RPMI8226 (cell line): ENCODE measurements at regions not wholly inside any gene's neighbourhood (a gene's known extent, or its start where the extent isn't known, plus 50 kb on each side); places are given as distances from the start of the nearest gene placed in this dataset.
"Not testable (repeated sequence)": the region's sequence is repeated elsewhere in the genome, so short reads cannot be mapped to it uniquely, and the experiment has no call there.

Source experiments
- DNase-seq: peaks from one replicate; pipeline ENCODE4 v3.0.0-alpha.2; 2015

- no peak for DNase-seq
These were observed 65.1 kb downstream of the SPRY4 start for GRCh38 chr5:142259758-142260157.

DNA sequence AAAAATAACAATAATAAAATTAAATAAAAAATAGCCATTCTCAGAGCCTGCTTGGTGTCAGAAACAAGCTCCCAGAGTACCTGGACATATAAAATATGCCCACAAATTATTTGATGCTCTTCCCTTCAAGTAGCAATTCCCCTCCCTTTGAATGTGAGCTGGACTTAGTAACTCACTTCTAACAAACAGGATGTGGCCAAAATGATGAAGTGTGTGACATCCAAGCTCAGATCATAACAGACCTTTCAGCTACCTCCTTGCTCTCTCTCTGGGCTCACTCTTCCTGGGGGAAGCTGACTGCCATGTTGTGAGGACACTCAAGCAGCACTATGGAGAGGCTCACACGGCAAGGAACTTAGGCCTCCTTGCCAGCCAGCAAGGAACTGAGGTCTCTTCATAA lies 69.0 kb downstream of the SPRY4 start:
- DNase-seq, result no peak

DNA sequence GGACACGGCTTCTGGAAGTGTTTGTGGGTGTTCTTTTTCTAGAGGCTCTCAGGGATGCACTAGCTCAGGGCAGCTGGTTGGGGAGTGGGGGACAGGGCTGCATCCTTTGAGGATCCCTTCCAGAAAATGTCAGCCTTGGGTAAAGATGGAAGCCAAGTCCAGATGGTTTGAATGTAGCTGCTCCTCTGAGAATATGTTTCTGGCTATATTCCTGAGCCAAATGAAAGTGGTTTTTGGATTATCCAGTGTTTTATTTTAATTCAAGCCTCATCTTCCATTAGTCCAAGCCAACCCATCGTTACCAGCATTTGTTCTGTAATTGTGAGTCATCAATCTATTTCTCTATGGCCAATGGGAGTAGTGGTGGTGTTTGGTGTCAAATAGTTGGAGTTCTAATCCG lies 70.4 kb downstream of the SPRY4 start:
- DNase-seq, result no peak

DNA sequence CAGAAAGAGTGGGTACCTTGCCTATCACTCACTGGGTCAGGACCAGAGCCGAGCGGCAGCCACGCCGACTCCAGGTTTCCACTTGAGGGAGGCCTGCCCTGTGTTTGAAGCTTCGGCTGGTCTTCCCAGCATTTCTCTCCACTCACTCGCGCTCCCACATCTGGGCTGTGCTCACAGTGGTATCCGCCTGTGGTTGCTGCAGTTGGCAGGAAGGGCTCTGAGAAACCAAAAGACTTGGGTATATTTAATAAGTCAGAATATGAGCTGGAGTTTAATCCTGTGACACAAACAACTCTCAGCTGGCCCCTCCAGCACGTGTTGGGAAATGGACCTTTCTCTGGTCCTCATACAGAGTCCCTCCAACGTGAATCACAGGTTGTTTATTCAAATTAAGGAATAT lies 70.9 kb downstream of the SPRY4 start:
- DNase-seq, result no peak

DNA sequence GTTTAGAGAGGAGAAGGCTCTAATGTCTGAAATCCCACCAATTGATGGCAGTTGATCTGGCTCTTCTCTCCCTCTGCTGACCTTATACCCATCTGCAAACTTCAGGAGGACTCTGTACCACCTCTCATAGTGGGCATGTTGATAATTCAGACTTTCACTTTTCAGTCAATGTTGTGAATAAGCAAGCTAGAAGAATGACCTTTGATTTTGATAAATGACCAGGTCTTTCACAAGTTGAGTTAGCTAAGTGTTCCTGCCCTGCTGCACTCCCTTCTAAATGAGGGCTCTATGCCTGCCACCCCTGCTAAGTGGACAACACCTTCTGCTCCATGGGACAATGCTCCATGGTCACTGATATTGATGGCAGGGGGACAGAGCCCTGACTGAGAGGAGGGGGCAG lies 74.7 kb downstream of the SPRY4 start:
- DNase-seq, result no peak

DNA sequence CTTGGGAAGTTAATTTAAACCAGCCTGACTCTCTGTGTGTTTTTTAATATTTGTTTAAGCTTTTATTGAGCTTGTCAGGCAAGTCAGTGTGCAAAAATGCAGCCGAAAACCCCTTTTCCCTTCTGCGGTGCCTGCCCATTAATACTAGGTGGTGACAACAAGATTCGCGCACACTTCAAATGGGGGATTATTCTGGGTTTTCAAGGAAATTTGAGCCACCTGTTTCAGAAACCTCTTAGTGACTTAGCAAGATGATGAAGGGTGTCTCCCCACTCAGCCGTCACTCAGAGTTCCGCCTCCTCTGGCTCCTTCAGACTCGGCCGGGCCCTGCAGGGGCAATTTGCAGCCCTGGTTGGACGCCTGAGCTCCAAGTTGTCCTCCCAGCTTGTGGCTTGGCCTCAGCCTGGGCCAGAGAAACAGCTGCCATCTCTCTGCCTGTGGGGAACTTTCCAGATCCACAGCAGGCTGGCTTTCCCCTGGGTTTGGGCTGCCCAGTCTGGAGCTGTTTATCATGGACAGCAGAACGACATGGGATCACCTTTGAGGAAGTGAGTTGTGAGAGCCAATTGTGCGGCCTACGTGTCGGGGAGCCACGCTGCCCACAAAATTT lies 75.9 kb downstream of the SPRY4 start:
- no peak for DNase-seq

GRCh38 chr5:142246258-142246657 lies 78.6 kb downstream of the SPRY4 start:
- no peak for DNase-seq

- DNase-seq, result no peak
These were observed 79.0 kb downstream of the SPRY4 start for GRCh38 chr5:142245786-142246185.

DNA sequence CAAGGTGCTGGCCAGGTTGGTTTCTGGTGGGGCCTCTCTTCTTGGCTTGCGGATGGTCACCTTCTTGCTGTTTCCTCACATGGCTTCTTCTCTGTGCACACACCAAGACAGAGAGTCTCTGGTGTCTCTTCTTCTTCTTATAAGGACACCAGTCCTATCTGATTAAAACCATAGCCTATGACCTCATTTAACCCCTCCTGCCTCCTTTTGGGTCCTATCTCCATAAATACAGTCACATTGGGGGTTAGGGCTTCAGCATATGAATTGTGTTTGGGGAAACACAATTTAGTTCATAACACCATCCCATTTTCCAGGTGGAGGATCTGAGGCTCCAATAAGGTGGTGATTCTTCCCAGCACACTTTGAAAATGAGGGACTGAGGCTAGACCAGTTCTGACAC lies 80.4 kb downstream of the SPRY4 start:
- DNase-seq, result no peak

DNA sequence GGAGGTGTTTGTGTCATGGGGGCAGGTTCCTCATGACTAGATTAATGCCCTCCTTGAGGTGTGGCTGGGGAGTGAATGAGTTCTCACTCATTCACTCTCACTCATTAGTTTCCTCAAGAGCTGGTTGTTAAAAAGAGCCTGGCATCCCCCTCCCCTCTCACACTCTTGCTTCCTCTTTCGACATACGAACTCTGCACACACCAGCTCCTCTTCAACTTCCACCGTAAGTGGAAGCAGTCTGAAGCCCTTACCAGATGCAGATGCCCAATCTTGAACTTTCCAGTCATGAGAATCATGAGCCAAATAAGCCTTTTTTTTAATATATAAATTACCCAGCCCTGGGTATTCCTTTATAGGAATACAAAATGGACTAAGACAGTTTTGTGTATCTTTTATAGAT lies 82.5 kb downstream of the SPRY4 start:
- DNase-seq, result no peak

GRCh38 chr5:142239394-142240159 lies 85.2 kb downstream of the SPRY4 start:
- no peak for DNase-seq

DNA sequence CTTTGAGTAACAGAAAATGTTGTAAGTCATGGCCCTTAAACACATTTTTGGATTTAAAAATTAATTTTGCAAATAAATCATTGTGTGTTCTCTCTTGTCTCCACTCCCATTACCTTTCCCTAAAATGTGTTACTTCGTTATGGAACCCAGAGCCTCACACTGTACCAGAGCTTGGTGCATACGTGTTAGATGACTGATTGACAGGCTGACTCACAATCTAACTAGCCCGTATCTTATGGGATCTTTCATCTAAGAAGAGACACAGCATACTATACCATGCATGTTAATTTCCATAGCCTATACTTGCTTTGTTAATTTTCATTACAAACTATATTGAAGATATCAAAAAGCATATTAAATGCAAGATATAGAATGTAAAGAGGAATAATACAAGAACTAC lies 87.1 kb downstream of the SPRY4 start:
- no peak for DNase-seq

DNA sequence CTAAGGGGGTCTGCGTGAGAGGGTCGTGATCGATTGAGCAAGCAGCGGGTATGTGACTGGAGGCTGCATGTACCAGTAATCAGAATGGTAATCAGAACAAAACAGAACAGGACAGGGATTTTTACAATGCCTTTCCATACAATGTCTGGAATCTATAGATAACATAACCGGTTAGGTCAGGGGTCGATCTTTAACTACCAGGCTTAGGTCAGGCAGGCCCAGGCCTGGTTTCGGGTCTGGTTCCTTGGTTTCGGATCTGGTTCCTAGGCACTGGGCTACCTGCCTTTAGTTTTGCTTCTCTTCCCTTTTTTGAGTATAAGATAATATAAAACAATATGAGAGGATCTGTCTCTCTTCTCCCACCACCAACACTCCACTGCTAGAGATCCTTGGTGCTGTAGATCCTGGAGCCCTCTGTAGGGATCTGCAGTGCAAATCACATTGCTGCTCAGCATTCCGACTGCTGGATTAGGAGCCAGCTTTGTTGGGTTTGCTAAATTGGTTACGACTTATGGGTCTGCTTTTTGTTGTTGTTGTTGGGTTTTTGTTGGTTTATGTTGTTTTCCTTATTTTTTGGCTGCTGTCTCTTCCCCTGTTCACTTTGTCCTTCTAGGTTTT lies 88.0 kb downstream of the SPRY4 start:
- DNase-seq, result not testable (repeated sequence)

DNA sequence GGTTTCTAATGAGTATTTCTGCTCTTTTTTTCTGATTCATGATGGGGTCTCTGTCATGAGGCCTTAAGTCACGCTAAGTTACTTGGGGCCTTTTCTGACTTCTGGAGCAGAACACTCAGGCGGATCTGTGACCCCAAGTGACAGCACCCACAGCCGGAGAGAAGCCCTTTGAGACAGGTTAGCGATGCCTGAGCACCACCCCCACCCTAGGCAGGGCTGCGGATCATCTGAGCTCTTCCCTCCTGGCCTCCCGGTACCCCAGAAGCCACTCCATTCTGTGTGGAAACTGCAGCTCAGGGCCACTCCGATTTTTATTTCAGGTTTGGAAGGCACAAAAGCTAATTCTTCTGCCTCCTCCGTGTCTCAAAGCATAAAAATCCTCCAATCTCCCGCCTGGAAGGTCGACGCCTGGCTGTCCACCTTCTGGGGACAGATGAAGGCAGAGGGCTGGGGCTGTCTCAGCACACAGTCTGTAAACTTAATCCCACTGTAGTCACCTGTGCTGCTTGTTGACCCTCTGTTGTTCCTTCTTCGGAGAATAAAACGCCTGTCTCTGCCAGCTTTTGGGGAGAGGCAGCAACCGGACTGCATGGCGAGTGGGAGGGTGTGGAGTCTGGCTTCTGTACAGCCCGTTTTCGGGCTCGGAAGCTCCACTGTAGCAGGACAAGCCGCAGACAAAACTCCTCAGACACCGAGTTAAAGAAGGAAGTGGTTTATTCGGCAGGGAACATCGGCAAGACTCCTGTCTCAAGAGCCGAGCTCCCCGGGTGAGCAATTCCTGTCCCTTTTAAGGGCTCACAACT lies 88.8 kb downstream of the SPRY4 start:
- DNase-seq, result no peak

DNA sequence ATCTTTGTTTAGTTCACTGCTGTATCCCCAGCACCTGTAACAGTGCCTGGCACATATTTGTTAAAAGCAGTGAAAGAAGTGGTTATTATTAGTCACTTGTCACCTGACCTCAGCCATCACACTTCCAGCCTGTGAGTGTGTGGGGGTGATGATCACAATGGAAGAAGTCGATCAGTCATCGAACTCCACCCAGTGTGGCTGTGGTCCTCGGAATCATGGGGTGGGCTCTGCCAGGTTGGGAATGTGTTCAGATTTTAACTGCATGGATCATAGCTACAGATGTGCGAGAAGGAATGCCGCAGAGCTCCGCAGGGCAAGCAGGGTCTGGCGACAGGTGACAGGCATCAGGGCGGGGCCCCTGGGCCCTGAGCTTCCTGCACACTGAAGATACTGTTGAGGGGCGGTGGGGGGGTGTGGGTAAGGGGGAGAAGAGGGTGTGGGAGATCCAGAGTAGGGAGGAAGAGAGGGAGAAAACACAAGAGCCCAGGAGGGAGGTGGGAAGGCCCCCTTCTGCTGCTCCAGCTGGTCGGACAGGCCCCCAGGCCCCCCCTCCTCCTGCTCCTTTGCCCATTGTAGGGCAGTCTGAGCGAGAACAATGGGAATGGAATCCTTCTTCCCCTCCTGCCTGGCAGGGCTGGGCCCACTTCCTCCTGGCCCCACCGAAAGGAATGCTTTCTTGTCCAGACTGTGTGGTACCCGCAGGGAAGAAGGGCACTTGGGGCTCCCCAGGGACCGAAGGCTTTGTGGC lies 89.6 kb downstream of the SPRY4 start:
- DNase-seq, result no peak

GRCh38 chr5:142233083-142234032 lies 91.5 kb downstream of the SPRY4 start:
- DNase-seq, result no peak

DNA sequence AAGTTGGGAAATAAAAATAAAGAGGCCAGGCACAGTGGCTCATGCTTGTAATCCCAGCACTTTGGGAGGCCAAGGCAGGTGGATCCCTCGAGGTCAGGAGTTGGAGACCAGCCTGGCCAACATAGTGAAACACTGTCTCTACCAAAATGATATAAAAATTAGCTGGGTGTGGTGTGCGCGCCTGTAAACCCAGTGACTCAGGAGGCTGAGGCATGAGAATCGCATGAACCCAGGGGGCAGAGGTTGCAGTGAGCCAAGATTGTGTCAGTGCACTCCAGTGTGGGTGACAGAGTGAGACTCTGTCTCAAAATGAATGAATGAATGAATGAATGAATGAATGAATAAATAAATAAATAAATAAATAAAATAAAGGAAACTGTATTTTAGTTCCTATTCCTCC lies 93.9 kb downstream of the SPRY4 start:
- not testable (repeated sequence) for DNase-seq

DNA sequence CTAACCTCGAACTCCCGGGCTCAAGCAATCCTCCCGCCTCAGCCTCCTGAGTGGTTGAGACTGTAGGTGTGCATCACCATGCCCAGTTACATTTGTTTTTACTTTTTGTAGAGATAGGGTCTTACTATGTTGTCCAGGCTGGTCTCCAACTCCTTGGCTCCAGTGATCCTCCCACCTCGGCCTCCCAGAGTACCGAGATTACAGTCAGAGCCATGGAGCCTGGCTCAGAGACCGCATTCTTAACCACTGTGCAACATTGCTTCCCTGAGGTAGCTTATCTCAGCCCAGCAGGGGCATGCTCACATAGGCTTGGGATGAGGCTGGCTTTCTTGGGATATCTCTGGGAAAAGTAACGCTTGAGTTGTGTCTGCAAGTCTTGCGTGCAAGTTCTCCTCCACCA lies 99.7 kb downstream of the SPRY4 start:
- DNase-seq, result no peak

DNA sequence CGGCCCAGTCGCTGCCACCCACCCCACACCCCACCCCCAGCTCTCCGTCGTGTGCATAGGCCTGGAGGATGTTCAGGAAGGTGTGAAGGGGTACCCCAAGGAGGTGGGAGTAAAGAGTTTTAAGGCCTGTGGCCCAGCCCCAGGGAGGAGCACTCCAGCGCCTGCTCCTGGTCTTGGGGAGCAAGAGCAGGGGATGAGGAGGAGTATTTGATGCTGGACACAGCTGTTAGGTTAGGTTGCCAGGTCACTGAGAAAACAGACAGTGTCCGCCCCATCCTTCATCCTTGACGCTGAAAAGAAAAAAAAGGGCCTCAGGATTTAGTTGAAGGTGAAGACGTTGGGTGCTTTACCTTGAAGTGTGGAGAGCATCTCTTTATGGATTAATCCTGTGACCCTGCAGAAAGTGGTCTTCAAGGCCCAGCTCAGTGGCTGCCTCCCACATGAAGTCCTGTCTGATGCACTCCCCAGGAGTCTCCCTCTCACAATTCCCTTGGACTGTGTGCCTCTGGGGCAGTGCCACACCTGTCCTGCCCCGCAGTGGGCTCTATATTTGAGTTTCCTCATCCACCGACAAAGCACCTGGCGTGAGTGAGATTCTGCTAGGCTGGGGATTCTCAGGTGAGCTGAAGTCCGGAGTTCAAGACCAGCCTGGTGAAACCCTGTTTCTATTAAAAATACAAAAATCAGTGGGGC lies 101.8 kb downstream of the SPRY4 start:
- DNase-seq, result peak; percentile 30

DNA sequence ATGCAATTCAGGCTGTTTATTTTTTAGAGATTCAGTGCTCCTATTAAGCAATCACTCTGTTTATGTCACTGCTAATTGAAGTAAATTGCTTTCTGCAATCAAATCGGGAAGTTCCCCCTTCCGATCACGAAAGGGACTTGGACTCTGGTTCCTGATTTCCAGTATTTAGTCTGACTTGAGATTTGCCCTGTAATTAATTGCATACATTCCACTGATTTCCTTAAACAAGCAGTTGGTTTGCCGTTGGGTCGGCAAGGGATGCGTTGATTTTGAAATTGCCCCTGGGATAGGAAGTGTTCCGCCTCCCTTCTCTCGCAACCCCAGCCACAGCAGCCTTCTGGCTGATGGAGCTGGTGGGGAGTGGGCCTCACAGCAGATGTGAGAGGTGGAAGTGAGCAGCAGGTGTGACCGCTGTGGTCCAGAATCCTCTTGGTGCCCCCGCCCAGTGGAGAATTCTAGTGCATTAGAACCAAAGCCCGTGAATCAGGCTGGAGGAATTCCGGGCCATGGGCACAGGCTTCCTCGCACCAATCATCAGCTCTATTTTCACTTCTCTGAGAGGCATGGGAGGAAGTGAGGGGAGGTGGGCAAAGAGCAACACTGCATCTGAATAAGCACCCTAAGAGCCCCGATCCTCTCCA lies 102.5 kb downstream of the SPRY4 start:
- DNase-seq, result no peak
